Spinal cord (tissue), 9 donors: ENCODE measurements at regions not wholly inside any gene's neighbourhood (a gene's known extent, or its start where the extent isn't known, plus 50 kb on each side); places are given as distances from the start of the nearest gene placed in this dataset.
A peak's percentile ranks its signal among the peaks of the same experiment; 100 is the strongest.

Source experiments
- DNase-seq, 6 donors: peaks; one replicate each; pipeline versions ENCODE4 v3.0.0 to v3.0.0-alpha.2; 2013 to 2015; ENCODE audit warnings: low spot score in 6 of 6, low read depth in 4 of 6
- H3K27ac ChIP-seq: one replicate; pipeline ENCODE4 v1.5.1; 2013; ENCODE audit warnings: low read depth, low read length, control low read depth
- H3K27me3 ChIP-seq: one replicate; pipeline ENCODE4 v1.6.1; 2013; ENCODE audit warnings: low read length; ENCODE audit not compliant: control insufficient read depth, insufficient read depth
- H3K36me3 ChIP-seq: one replicate; pipeline ENCODE4 v1.6.1; 2013; ENCODE audit warnings: low read length; ENCODE audit not compliant: control insufficient read depth, insufficient read depth
- H3K4me1 ChIP-seq: one replicate; pipeline ENCODE4 v1.6.1; 2013; ENCODE audit warnings: low read length; ENCODE audit not compliant: control insufficient read depth, insufficient read depth
- H3K4me3 ChIP-seq: one replicate; pipeline ENCODE4 v1.5.1; 2013; ENCODE audit warnings: low read depth, low read length, control low read depth
- H3K9me3 ChIP-seq: one replicate; pipeline ENCODE4 v1.6.1; 2013; ENCODE audit warnings: low read length; ENCODE audit not compliant: control insufficient read depth, insufficient read depth
- WGBS: methylation state at CpG from one replicate; pipeline ENCODE4 v1.1.5; 2013; ENCODE audit warnings: missing lambda C conversion rate; ENCODE audit not compliant: insufficient coverage; 5-methylcytosine and 5-hydroxymethylcytosine counted together
- donor health status: healthy.

DNA sequence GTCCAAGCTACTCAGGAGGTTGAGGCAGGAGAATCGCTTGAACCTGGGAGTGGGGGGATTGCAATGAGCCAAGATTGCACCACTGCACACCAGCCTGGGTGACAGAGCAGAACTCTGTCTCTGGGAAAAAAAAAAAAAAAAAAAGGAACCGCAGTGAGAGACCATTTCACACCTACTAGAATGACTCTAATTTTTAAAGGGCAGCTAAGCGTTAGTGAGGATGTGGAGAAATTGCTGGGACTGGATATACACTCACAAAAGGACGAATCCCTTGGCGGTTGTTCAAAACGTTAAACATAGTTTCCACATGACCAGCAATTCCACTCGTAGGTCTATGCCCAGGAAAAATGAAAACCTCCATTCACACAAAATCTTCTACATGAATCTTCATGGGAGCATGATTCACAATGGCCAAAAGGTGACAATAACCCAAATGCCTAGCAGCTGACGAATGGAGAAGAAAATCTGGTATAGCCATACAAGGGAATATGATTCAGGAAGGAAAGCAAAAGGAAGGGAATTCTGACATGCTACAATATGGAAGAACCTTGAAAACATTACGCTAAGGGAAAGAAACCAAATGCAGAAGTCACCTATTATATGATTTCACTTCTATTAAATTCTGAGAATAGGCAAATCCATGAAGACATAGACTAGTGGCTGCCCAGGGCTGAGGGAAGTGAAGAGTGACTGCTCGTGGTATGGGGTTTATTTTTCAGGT is 127.0 kb downstream of the CHSY1 start:
- WGBS = 93% methylated on average over 2 of the region's 10 CpGs
- Histone ChIP-seq H3K36me3 (no peaks in the 10 kb centered on the region), H3K4me3 (no peak overlapping the region), H3K27me3 (no peaks in the 10 kb centered on the region), H3K9me3 (no peaks in the 10 kb centered on the region), H3K27ac (no peak overlapping the region), H3K4me1 (peaks cover 49% of the 10 kb centered on the region)
- peak in 1 of 6 donors; percentile 19 for DNase-seq

- Histone ChIP-seq H3K27ac (no peak overlapping the region), H3K4me1 (peaks cover 57% of the 10 kb centered on the region)
- WGBS = 98% methylated on average over 6 of the region's 6 CpGs
Observed at GRCh38 chr15:101123222-101123910, 128.5 kb downstream of the CHSY1 start.

GRCh38 chr15:101122806-101123205 is 129.0 kb downstream of the CHSY1 start:
- Histone ChIP-seq H3K27me3 (no peaks in the 10 kb centered on the region), H3K36me3 (no peaks in the 10 kb centered on the region), H3K9me3 (no peaks in the 10 kb centered on the region), H3K4me3 (no peak overlapping the region), H3K27ac (no peak overlapping the region), H3K4me1 (peaks cover 53% of the 10 kb centered on the region)
- 93% methylated on average over 5 of the region's 8 CpGs for WGBS
- DNase-seq = no peak

More at GRCh38 chr15:101123222-101123910, 128.5 kb downstream of the CHSY1 start:
- Histone ChIP-seq H3K36me3 (no peaks in the 10 kb centered on the region), H3K9me3 (no peaks in the 10 kb centered on the region), H3K4me3 (no peak overlapping the region), H3K27me3 (no peaks in the 10 kb centered on the region)
- no peak for DNase-seq

GRCh38 chr15:101122266-101122665 is 129.6 kb downstream of the CHSY1 start:
- no peaks in the 10 kb centered on the region for H3K36me3 ChIP-seq
- H3K4me3 ChIP-seq = no peak overlapping the region
- no peaks in the 10 kb centered on the region for H3K27me3 ChIP-seq
- H3K9me3 ChIP-seq = no peaks in the 10 kb centered on the region
- H3K4me1 ChIP-seq = peaks cover 48% of the 10 kb centered on the region
- WGBS = 73% methylated on average over 7 of the region's 11 CpGs
- no peak for DNase-seq
- peak overlapping the region; percentile 85 for H3K27ac ChIP-seq

- 5% methylated on average over 23 of the region's 26 CpGs for WGBS
- DNase-seq = peak in 2 of 6 donors; percentile 62 to 70
- Histone ChIP-seq H3K4me3 (peak overlapping the region; percentile 19), H3K36me3 (no peaks in the 10 kb centered on the region), H3K27ac (peak overlapping the region; percentile 85), H3K27me3 (no peaks in the 10 kb centered on the region), H3K4me1 (peaks cover 47% of the 10 kb centered on the region), H3K9me3 (no peaks in the 10 kb centered on the region)
Observed at GRCh38 chr15:101121511-101122090, 130.2 kb downstream of the CHSY1 start.

DNA sequence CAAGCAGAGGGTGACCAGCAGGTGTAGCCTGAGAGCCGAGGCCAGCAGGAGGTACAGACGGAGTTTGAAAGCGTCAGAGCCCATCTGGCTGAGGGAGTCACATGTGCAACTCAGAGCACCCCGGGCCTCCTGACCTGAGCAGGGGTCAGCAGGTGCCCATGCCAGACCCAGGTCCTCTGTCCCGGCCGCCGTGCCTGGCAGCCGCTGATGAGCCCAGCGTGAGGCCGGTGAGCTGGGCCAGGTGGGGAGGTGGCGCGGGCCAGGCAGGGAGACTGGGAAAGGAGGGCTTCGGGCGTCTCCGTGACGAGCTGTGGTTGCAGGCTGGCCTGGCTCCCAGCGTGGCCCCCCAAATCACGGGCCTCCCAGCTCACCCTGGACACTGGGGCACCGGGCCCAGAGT is 130.9 kb downstream of the CHSY1 start:
- WGBS = 49% methylated on average over 19 of the region's 19 CpGs
- peaks cover 49% of the 10 kb centered on the region for H3K4me1 ChIP-seq

DNA sequence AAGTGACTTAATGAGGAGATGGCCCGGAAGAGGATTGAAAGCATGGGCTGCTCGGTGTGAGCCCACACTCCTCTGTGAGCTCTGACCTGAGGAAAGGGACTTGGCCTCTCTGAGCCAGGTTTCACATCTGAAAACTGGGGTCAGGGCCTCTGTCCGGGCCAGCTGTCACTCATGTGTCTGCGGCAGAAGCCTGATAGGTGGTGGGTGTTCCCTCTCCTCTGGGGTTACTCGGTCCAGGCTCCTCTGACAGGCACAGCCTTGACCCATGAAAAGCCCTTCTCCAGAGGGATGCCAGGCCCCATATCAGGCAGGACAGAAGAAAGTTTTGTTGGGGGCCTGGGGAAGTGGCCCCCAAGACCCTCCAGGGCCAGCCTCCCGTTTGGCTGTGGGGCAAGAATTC is 131.4 kb downstream of the CHSY1 start:
- Histone ChIP-seq H3K27me3 (no peaks in the 10 kb centered on the region), H3K9me3 (no peaks in the 10 kb centered on the region), H3K4me1 (peaks cover 55% of the 10 kb centered on the region), H3K36me3 (no peaks in the 10 kb centered on the region), H3K4me3 (no peak overlapping the region), H3K27ac (peak overlapping the region; percentile 85)
- DNase-seq = no peak
- WGBS = 75% methylated on average over 6 of the region's 6 CpGs

More for the DNA sequence above, 130.9 kb downstream of the CHSY1 start:
- H3K27ac ChIP-seq = peak overlapping the region; percentile 85
- H3K27me3 ChIP-seq = no peaks in the 10 kb centered on the region
- H3K4me3 ChIP-seq = no peak overlapping the region
- no peak for DNase-seq
- no peaks in the 10 kb centered on the region for H3K36me3 ChIP-seq
- H3K9me3 ChIP-seq = no peaks in the 10 kb centered on the region
